ENCODE measurements at regions not wholly inside any gene's neighbourhood (a gene's known extent, or its start where the extent isn't known, plus 50 kb on each side); places are given as distances from the start of the nearest gene placed in this dataset.
A peak's percentile ranks its signal among the peaks of the same experiment; 100 is the strongest.

DNA sequence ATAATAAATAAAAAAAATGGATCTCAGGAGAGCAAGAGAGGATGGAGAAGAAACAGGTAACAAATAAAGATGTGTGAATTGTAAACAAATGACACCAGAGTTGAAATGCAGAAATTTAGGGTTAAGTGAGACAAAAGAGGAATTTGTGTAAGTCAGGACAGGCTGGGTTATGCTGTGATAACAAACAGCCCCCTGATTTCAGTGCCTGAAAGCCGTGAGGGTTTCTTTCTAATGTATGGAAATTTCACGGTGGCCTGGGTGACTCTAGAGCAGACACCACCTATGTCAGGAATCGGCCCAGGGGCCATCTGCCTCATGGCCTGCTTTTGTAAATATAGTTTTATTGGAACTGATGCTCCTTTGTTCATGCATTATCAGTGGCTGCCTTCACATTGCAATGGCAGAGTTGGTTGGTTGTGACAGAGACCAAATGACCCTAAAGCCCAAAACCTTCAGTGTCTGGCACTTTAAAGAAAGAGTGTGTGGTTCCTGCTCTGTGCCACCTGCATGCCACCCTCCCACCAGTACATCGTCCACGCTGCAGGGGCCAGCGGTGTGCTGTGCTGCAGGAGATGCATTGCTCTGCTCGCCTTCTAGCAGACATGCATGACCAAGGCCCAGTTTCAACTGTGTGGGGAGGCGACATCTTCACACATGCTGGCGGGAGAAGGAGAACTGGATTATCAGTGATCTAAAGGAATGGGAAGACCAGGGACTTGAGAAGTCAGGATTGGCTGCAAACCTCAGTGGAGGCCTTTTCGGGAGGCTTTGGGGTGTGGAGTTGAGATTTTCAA is 221.2 kb upstream of the APCDD1 start:
- no peaks in the 10 kb centered on the region for H3K9me2 ChIP-seq (replicated peaks; ENCODE audit: insufficient read depth, low read length)
- no peak overlapping the region for H3K4me2 ChIP-seq (ENCODE audit: low read depth, low read length, poor library complexity, severe bottlenecking)
- no peak overlapping the region for H3K4me3 ChIP-seq (ENCODE audit: low read length)
- peaks cover 18% of the 10 kb centered on the region for H3K4me1 ChIP-seq (ENCODE audit: low read length)
- no peak for DNase-seq
- no peak overlapping the region for H3K9ac ChIP-seq (ENCODE audit: low read length)
- H3K27me3 ChIP-seq (ENCODE audit: low read length) = no peaks in the 10 kb centered on the region
- H3K9me3 ChIP-seq (ENCODE audit: low read length) = no peaks in the 10 kb centered on the region
- no peaks in the 10 kb centered on the region for H4K20me1 ChIP-seq (ENCODE audit: insufficient read depth, low read depth, low read length)
- no peaks in the 10 kb centered on the region for H3K79me2 ChIP-seq (ENCODE audit: low read length)
- H2AFZ ChIP-seq (ENCODE audit: low read length) = no peak overlapping the region
- no peaks in the 10 kb centered on the region for H3K36me3 ChIP-seq (ENCODE audit: insufficient read depth, low read length)
- H3K27ac ChIP-seq (ENCODE audit: low read length) = no peak overlapping the region

DNA sequence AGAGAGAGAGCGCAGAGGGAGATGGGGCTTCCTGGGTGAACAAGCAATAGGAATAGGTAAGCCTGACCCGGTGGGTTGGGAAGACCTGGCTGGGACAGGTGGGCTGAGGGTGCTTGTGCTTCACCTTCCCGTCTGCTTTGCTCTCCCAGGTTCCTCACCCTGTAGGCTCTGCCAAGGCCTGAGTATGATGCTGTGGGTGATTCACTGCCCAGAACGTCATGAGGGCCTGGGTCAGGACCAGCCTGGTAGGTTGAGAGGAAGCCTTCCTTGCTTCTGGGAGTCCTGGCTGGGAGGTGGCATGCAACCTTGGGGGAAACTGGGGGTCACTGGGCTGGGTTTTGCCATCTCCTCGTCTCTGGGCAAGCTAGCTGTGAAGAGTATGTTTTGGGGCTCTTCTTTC is 220.2 kb upstream of the APCDD1 start:
- H3K27me3 ChIP-seq (ENCODE audit: low read length) = no peaks in the 10 kb centered on the region
- no peaks in the 10 kb centered on the region for H3K36me3 ChIP-seq (ENCODE audit: insufficient read depth, low read length)
- H2AFZ ChIP-seq (ENCODE audit: low read length) = no peak overlapping the region
- H3K4me1 ChIP-seq (ENCODE audit: low read length) = peaks cover 10% of the 10 kb centered on the region
- no peak for DNase-seq
- H3K9me2 ChIP-seq (replicated peaks; ENCODE audit: insufficient read depth, low read length) = no peaks in the 10 kb centered on the region
- H4K20me1 ChIP-seq (ENCODE audit: insufficient read depth, low read depth, low read length) = no peaks in the 10 kb centered on the region
- H3K9me3 ChIP-seq (ENCODE audit: low read length) = no peaks in the 10 kb centered on the region
- no peak overlapping the region for H3K27ac ChIP-seq (ENCODE audit: low read length)
- no peak overlapping the region for H3K4me2 ChIP-seq (ENCODE audit: low read depth, low read length, poor library complexity, severe bottlenecking)
- H3K79me2 ChIP-seq (ENCODE audit: low read length) = no peaks in the 10 kb centered on the region
- H3K9ac ChIP-seq (ENCODE audit: low read length) = no peak overlapping the region
- no peak overlapping the region for H3K4me3 ChIP-seq (ENCODE audit: low read length)

DNA sequence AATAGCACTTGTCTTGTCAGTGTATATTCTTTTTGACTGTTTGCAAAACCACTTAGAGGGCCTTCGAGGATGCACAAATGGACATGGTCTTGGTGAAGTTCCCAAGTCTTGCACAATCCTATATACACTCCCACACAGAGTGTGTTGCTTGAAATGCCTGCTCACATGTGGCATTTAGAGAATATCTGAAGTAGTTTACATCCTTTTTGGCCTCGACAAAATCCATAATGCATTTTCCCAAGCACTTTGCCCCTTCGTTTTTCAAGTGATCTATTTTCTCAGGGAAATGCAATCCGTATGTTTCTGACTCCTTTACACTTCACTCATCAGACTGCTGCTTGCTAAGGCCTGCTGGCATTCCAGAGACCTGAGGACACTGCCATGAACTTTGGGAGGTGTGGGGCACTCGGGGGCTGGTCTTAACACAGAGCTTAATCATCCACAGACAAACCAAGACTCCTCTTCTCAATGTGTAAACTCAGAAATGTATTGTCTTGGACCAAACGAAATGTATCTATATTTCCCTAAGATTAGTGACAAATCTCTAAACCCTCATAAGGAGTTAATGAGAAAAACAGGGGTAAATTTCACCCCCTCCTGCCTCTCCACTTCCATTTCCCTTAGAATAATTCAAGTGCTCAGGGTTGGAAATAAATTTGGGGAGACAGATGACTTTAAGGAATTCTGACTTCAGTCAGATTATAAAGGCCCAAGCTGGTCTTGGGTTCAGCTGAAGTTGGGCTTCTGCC is 219.3 kb upstream of the APCDD1 start:
- no peak overlapping the region for H2AFZ ChIP-seq (ENCODE audit: low read length)
- no peaks in the 10 kb centered on the region for H3K9me2 ChIP-seq (replicated peaks; ENCODE audit: insufficient read depth, low read length)
- no peak for DNase-seq
- no peaks in the 10 kb centered on the region for H3K9me3 ChIP-seq (ENCODE audit: low read length)
- H3K79me2 ChIP-seq (ENCODE audit: low read length) = no peaks in the 10 kb centered on the region
- H3K4me3 ChIP-seq (ENCODE audit: low read length) = no peak overlapping the region
- no peaks in the 10 kb centered on the region for H4K20me1 ChIP-seq (ENCODE audit: insufficient read depth, low read depth, low read length)
- H3K9ac ChIP-seq (ENCODE audit: low read length) = no peak overlapping the region
- no peaks in the 10 kb centered on the region for H3K27me3 ChIP-seq (ENCODE audit: low read length)
- H3K36me3 ChIP-seq (ENCODE audit: insufficient read depth, low read length) = no peaks in the 10 kb centered on the region
- H3K27ac ChIP-seq (ENCODE audit: low read length) = no peak overlapping the region
- H3K4me2 ChIP-seq (ENCODE audit: low read depth, low read length, poor library complexity, severe bottlenecking) = no peak overlapping the region
- H3K4me1 ChIP-seq (ENCODE audit: low read length) = peaks cover 7% of the 10 kb centered on the region

DNA sequence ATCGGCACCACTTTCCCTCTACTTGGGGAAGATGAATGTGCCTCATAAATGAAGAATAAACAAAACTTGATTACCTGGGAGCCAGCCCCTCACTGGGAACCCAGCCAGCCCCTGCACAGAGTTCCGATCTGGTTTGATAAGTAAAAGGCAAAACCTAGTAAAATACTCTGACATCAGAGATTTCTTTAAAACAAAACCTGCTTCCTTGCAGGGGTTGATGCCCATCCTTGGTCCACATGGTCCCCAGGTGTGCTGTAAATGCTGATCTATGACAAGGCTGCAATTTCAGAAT is 218.8 kb upstream of the APCDD1 start:
- Histone ChIP-seq H3K9ac (ENCODE audit: low read length) (no peak overlapping the region), H3K9me3 (ENCODE audit: low read length) (no peaks in the 10 kb centered on the region), H3K36me3 (ENCODE audit: insufficient read depth, low read length) (no peaks in the 10 kb centered on the region), H2AFZ (ENCODE audit: low read length) (no peak overlapping the region), H3K4me1 (ENCODE audit: low read length) (peaks cover 11% of the 10 kb centered on the region), H4K20me1 (ENCODE audit: insufficient read depth, low read depth, low read length) (no peaks in the 10 kb centered on the region), H3K27me3 (ENCODE audit: low read length) (no peaks in the 10 kb centered on the region; the same call in 1 of the 2 replicates), H3K9me2 (replicated peaks; ENCODE audit: insufficient read depth, low read length) (no peaks in the 10 kb centered on the region), H3K4me3 (ENCODE audit: low read length) (no peak overlapping the region), H3K79me2 (ENCODE audit: low read length) (no peaks in the 10 kb centered on the region), H3K27ac (ENCODE audit: low read length) (no peak overlapping the region), H3K4me2 (ENCODE audit: low read depth, low read length, poor library complexity, severe bottlenecking) (no peak overlapping the region)
- DNase-seq = no peak

DNA sequence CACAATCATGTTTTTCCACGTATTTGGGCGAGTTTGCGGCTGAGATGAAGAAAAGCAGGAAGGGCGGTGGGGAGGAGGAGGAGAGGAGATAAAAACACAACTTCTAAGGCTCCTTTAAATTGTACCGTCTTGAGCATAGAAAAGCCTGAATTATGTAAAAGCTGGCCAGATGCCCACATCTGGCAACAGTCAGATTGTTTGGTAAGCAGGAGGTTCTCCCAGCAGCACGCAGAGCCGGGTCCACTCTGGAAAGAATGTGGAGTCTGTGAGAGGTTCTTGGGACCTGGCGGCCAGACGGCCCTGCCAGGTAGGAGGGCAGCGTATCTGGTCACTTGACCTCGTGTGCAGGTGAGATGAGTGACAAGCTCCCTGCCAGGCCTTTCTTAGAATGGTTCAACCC is 215.3 kb upstream of the APCDD1 start:
- DNase-seq = no peak
- no peaks in the 10 kb centered on the region for H3K9me3 ChIP-seq (ENCODE audit: low read length)
- peaks cover 16% of the 10 kb centered on the region for H3K4me1 ChIP-seq (ENCODE audit: low read length)
- no peak overlapping the region for H3K4me3 ChIP-seq (ENCODE audit: low read length)
- no peaks in the 10 kb centered on the region for H4K20me1 ChIP-seq (ENCODE audit: insufficient read depth, low read depth, low read length)
- no peak overlapping the region for H3K9ac ChIP-seq (ENCODE audit: low read length)
- no peaks in the 10 kb centered on the region for H3K9me2 ChIP-seq (replicated peaks; ENCODE audit: insufficient read depth, low read length)
- no peak overlapping the region for H3K4me2 ChIP-seq (ENCODE audit: low read depth, low read length, poor library complexity, severe bottlenecking)
- no peaks in the 10 kb centered on the region; the same call in 1 of the 2 replicates for H3K27me3 ChIP-seq (ENCODE audit: low read length)
- H3K27ac ChIP-seq (ENCODE audit: low read length) = no peak overlapping the region
- H3K79me2 ChIP-seq (ENCODE audit: low read length) = no peaks in the 10 kb centered on the region
- no peaks in the 10 kb centered on the region for H3K36me3 ChIP-seq (ENCODE audit: insufficient read depth, low read length)
- no peak overlapping the region for H2AFZ ChIP-seq (ENCODE audit: low read length)

- Histone ChIP-seq H3K4me3 (ENCODE audit: low read length) (no peak overlapping the region), H4K20me1 (ENCODE audit: insufficient read depth, low read depth, low read length) (no peaks in the 10 kb centered on the region), H3K9me2 (replicated peaks; ENCODE audit: insufficient read depth, low read length) (no peaks in the 10 kb centered on the region), H3K79me2 (ENCODE audit: low read length) (no peaks in the 10 kb centered on the region), H3K4me1 (ENCODE audit: low read length) (peaks cover 16% of the 10 kb centered on the region), H3K4me2 (ENCODE audit: low read depth, low read length, poor library complexity, severe bottlenecking) (peak overlapping the region; percentile 29), H2AFZ (ENCODE audit: low read length) (no peak overlapping the region), H3K36me3 (ENCODE audit: insufficient read depth, low read length) (no peaks in the 10 kb centered on the region), H3K27me3 (ENCODE audit: low read length) (no peaks in the 10 kb centered on the region; the same call in 1 of the 2 replicates), H3K27ac (ENCODE audit: low read length) (no peak overlapping the region), H3K9me3 (ENCODE audit: low read length) (no peaks in the 10 kb centered on the region), H3K9ac (ENCODE audit: low read length) (no peak overlapping the region)
- DNase-seq = no peak
Measured at GRCh38 chr18:10239991-10240634, 214.3 kb upstream of the APCDD1 start.

DNA sequence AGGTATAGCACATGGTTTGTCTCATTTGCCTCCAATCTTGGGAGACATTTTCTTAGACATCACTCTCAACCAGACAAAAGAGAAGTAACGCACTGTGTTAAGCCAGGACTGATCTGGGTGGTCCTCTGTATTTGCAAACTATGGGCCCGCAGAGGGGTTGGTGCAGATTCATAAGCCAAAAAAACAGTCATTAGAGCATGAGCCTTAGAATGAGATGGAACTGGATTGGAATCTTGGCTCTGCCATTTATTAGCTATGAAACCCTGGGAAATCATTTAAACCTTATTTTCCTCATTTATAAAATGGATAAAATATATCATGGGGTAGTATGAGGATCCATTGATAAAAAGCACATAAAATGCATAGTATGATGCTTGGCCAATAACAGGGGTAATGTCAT is 213.5 kb upstream of the APCDD1 start:
- Histone ChIP-seq H3K36me3 (ENCODE audit: insufficient read depth, low read length) (no peaks in the 10 kb centered on the region), H3K9me3 (ENCODE audit: low read length) (no peaks in the 10 kb centered on the region), H3K27ac (ENCODE audit: low read length) (no peak overlapping the region), H3K4me3 (ENCODE audit: low read length) (no peak overlapping the region), H4K20me1 (ENCODE audit: insufficient read depth, low read depth, low read length) (no peaks in the 10 kb centered on the region), H3K4me1 (ENCODE audit: low read length) (peaks cover 16% of the 10 kb centered on the region), H3K79me2 (ENCODE audit: low read length) (no peaks in the 10 kb centered on the region), H3K9ac (ENCODE audit: low read length) (no peak overlapping the region), H3K27me3 (ENCODE audit: low read length) (no peaks in the 10 kb centered on the region; the same call in 1 of the 2 replicates), H3K4me2 (ENCODE audit: low read depth, low read length, poor library complexity, severe bottlenecking) (no peak overlapping the region), H2AFZ (ENCODE audit: low read length) (no peak overlapping the region), H3K9me2 (replicated peaks; ENCODE audit: insufficient read depth, low read length) (no peaks in the 10 kb centered on the region)
- DNase-seq = no peak

DNA sequence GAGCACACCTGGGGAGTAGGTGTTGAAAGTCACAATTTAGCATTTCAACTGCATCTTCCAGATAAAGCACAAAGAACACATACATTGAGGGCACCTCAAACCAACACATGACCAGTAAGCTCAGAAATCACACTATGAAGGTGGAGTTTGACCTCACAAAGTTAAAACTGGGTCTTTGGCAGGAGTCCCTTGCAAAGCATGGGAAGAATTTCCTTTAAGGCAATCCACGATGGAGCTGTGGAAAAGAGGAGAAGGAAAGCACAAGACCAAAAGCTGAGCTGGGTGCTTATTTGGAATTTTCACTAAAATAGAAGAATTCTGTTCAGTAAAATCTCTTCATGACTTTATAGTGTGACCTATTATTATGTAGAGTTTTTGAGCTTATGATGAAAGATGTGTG is 212.9 kb upstream of the APCDD1 start:
- Histone ChIP-seq H3K4me1 (ENCODE audit: low read length) (peaks cover 16% of the 10 kb centered on the region), H3K4me3 (ENCODE audit: low read length) (no peak overlapping the region), H4K20me1 (ENCODE audit: insufficient read depth, low read depth, low read length) (no peaks in the 10 kb centered on the region), H3K4me2 (ENCODE audit: low read depth, low read length, poor library complexity, severe bottlenecking) (no peak overlapping the region), H3K27me3 (ENCODE audit: low read length) (no peaks in the 10 kb centered on the region; the same call in 1 of the 2 replicates), H3K79me2 (ENCODE audit: low read length) (no peaks in the 10 kb centered on the region), H3K9ac (ENCODE audit: low read length) (no peak overlapping the region), H3K36me3 (ENCODE audit: insufficient read depth, low read length) (no peaks in the 10 kb centered on the region), H3K9me2 (replicated peaks; ENCODE audit: insufficient read depth, low read length) (no peaks in the 10 kb centered on the region), H2AFZ (ENCODE audit: low read length) (no peak overlapping the region), H3K9me3 (ENCODE audit: low read length) (no peaks in the 10 kb centered on the region), H3K27ac (ENCODE audit: low read length) (no peak overlapping the region)
- DNase-seq = no peak
